SK-N-SH treated with all-trans-retinoic acid at 6 μM for 48 hours (cell line): ENCODE measurements at regions not wholly inside any gene's neighbourhood (a gene's known extent, or its start where the extent isn't known, plus 50 kb on each side); places are given as distances from the start of the nearest gene placed in this dataset.

Source experiments
- ATAC-seq: fragments of 200-7000 bp; cut with Tn5 transposase; 3 replicates; pipeline ENCODE4 v1.9.1; 2020; ENCODE audit warnings: mild to moderate bottlenecking, moderate library complexity
- ARNTL ChIP-seq: fragments of 450-650 bp; formaldehyde crosslinking; IDR thresholded peaks from 2 replicates; pipeline ENCODE4 v1.5.0; 2020; ENCODE audit warnings: low read depth, mild to moderate bottlenecking, moderate library complexity, borderline replicate concordance
- BACH2 ChIP-seq: fragments of 250-450 bp; sonication (Bioruptor Pico); IDR thresholded peaks from 2 replicates; pipeline ENCODE4 v1.9.0; 2021; ENCODE audit warnings: mild to moderate bottlenecking, borderline replicate concordance
- CREB5 ChIP-seq: fragments of 250-450 bp; sonication (Bioruptor Pico); IDR thresholded peaks from 2 replicates; pipeline ENCODE4 v1.5.1; 2020; ENCODE audit warnings: low read depth, mild to moderate bottlenecking, moderate library complexity
- CSDC2 ChIP-seq: fragments of 250-450 bp; sonication (Bioruptor Pico); IDR thresholded peaks from 2 replicates; pipeline ENCODE4 v1.5.0; 2020; ENCODE audit warnings: mild to moderate bottlenecking, moderate library complexity
- ESRRG ChIP-seq: fragments of 250-450 bp; sonication (Bioruptor Pico); IDR thresholded peaks from 2 replicates; pipeline ENCODE4 v1.6.1; 2021; ENCODE audit warnings: mild to moderate bottlenecking
- GLIS3 ChIP-seq: fragments of 250-450 bp; sonication (Bioruptor Pico); IDR thresholded peaks from 2 replicates; pipeline ENCODE4 v1.5.0; 2020; ENCODE audit warnings: mild to moderate bottlenecking, moderate library complexity
- OSR1 ChIP-seq: fragments of 250-450 bp; sonication (Bioruptor Pico); IDR thresholded peaks from 2 replicates; pipeline ENCODE4 v1.8.0; 2022; ENCODE audit warnings: moderate library complexity, mild to moderate bottlenecking, inconsistent platforms
- POU6F1 ChIP-seq: fragments of 250-450 bp; sonication (Bioruptor Pico); IDR thresholded peaks from 2 replicates; pipeline ENCODE4 v1.8.0; 2021; ENCODE audit warnings: low read depth, mild to moderate bottlenecking, moderate library complexity, borderline replicate concordance
- SNAI2 ChIP-seq: fragments of 250-450 bp; sonication (Bioruptor Pico); IDR thresholded peaks from 2 replicates; pipeline ENCODE4 v1.5.0; 2020; ENCODE audit warnings: mild to moderate bottlenecking, moderate library complexity
- TCF4 ChIP-seq: fragments of 250-450 bp; sonication (Bioruptor Pico); IDR thresholded peaks from 2 replicates; pipeline ENCODE4 v1.8.0; 2021; ENCODE audit warnings: mild to moderate bottlenecking, moderate library complexity, borderline replicate concordance
- ZC3H10 ChIP-seq: fragments of 250-450 bp; sonication (Bioruptor Pico); IDR thresholded peaks from 2 replicates; pipeline ENCODE4 v1.5.1; 2021; ENCODE audit warnings: mild to moderate bottlenecking, moderate library complexity
- ZFP3 ChIP-seq: fragments of 250-450 bp; sonication (Bioruptor Pico); IDR thresholded peaks from 2 replicates; pipeline ENCODE4 v1.5.0; 2020; ENCODE audit warnings: mild to moderate bottlenecking, moderate library complexity
- ZFP30 ChIP-seq: fragments of 450-650 bp; formaldehyde crosslinking; IDR thresholded peaks from 2 replicates; pipeline ENCODE4 v1.5.0; 2022; ENCODE audit warnings: mild to moderate bottlenecking, moderate library complexity
- ZNF70 ChIP-seq: fragments of 450-650 bp; formaldehyde crosslinking; IDR thresholded peaks from 2 replicates; pipeline ENCODE4 v1.5.0; 2020; ENCODE audit warnings: mild to moderate bottlenecking, moderate library complexity
- ZNF8 ChIP-seq: fragments of 450-650 bp; formaldehyde crosslinking; IDR thresholded peaks from 2 replicates; pipeline ENCODE4 v1.5.0; 2020; ENCODE audit warnings: mild to moderate bottlenecking, moderate library complexity
- TF ChIP-seq, protein P1 (sequence below): fragments of 250-450 bp; sonication (Bioruptor Pico); IDR thresholded peaks from 2 replicates; pipeline ENCODE4 v1.8.0; 2020; ENCODE audit warnings: mild to moderate bottlenecking, moderate library complexity, borderline replicate concordance
- TF ChIP-seq, protein P2 (sequence below): fragments of 250-450 bp; sonication (Bioruptor Pico); IDR thresholded peaks from 2 replicates; pipeline ENCODE4 v1.5.0; 2020; ENCODE audit warnings: mild to moderate bottlenecking, moderate library complexity

DNA sequence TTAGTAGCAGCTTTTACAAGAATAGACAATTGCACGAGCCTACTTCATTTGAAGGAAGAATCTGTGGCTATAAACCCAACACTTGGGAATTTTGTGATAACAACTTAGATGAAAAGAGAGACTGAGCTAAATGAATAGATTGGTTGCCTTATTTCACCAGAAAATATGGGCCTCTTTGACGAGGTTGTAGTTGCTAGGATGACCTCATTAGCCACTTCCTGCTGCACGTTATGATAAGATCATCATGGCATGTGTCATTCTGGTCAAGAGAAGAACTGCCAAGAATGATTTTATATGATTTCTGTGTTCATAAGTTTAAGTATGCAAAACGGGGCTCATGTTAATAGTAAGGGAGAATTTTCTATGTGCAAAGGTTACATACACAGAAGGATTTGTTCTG, 321.9 kb upstream of the GIMD1 start:
- peak; percentile 53; the same call in 2 of the 3 replicates for ATAC-seq
- no peak for TF ChIP-seq ZNF8 (CRISPR knock-in tag)
- no peak for TF ChIP-seq ZC3H10 (CRISPR knock-in tag)
- TF ChIP-seq TCF4 (CRISPR knock-in tag), result no peak
- TF ChIP-seq, protein P1, sequence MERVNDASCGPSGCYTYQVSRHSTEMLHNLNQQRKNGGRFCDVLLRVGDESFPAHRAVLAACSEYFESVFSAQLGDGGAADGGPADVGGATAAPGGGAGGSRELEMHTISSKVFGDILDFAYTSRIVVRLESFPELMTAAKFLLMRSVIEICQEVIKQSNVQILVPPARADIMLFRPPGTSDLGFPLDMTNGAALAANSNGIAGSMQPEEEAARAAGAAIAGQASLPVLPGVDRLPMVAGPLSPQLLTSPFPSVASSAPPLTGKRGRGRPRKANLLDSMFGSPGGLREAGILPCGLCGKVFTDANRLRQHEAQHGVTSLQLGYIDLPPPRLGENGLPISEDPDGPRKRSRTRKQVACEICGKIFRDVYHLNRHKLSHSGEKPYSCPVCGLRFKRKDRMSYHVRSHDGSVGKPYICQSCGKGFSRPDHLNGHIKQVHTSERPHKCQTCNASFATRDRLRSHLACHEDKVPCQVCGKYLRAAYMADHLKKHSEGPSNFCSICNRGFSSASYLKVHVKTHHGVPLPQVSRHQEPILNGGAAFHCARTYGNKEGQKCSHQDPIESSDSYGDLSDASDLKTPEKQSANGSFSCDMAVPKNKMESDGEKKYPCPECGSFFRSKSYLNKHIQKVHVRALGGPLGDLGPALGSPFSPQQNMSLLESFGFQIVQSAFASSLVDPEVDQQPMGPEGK (CRISPR knock-in tag), result no peak
- no peak for TF ChIP-seq GLIS3
- no peak for TF ChIP-seq ARNTL
- TF ChIP-seq ESRRG (CRISPR knock-in tag), result no peak
- TF ChIP-seq, protein P2, sequence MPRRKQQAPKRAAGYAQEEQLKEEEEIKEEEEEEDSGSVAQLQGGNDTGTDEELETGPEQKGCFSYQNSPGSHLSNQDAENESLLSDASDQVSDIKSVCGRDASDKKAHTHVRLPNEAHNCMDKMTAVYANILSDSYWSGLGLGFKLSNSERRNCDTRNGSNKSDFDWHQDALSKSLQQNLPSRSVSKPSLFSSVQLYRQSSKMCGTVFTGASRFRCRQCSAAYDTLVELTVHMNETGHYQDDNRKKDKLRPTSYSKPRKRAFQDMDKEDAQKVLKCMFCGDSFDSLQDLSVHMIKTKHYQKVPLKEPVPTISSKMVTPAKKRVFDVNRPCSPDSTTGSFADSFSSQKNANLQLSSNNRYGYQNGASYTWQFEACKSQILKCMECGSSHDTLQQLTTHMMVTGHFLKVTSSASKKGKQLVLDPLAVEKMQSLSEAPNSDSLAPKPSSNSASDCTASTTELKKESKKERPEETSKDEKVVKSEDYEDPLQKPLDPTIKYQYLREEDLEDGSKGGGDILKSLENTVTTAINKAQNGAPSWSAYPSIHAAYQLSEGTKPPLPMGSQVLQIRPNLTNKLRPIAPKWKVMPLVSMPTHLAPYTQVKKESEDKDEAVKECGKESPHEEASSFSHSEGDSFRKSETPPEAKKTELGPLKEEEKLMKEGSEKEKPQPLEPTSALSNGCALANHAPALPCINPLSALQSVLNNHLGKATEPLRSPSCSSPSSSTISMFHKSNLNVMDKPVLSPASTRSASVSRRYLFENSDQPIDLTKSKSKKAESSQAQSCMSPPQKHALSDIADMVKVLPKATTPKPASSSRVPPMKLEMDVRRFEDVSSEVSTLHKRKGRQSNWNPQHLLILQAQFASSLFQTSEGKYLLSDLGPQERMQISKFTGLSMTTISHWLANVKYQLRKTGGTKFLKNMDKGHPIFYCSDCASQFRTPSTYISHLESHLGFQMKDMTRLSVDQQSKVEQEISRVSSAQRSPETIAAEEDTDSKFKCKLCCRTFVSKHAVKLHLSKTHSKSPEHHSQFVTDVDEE (CRISPR knock-in tag), result no peak
- no peak for TF ChIP-seq ZFP3 (CRISPR knock-in tag)
- no peak for TF ChIP-seq SNAI2 (CRISPR knock-in tag)
- TF ChIP-seq CREB5 (CRISPR knock-in tag), result no peak
- TF ChIP-seq CSDC2, result no peak
- TF ChIP-seq, all 23 proteins: peak for 0

GRCh38 chr4:106687026-106687425, 318.4 kb upstream of the GIMD1 start:
- TF ChIP-seq POU6F1 (CRISPR knock-in tag) (no peak), ZNF70 (CRISPR knock-in tag) (no peak)
- ATAC-seq, result no peak

- TF ChIP-seq POU6F1 (CRISPR knock-in tag) (no peak), ZNF70 (CRISPR knock-in tag) (no peak)
- TF ChIP-seq, protein P1 (CRISPR knock-in tag), result no peak
- no peak for ATAC-seq
These were observed 312.9 kb upstream of the GIMD1 start for GRCh38 chr4:106681381-106681921.

DNA sequence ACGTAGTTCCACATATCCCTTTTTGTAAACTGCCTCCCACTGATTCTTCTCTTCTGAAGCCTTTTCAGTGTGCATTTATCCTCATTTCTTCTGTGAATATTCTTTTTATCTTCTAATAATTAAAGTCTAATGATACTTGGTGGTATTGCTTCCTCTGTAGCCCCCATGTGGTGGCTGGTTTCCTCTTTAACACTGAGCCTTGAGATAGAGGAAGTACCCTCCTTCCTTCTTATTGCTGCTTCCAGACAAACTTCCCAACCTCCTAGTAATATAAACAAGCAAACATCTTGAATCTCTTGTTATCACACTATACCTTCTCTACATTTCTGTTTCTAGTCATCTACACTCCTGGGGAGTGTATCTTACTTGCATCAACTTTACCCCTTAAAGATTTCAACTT, 310.5 kb upstream of the GIMD1 start:
- no peak for ATAC-seq
- TF ChIP-seq POU6F1 (CRISPR knock-in tag) (no peak), TCF4 (CRISPR knock-in tag) (no peak), ESRRG (CRISPR knock-in tag) (no peak), OSR1 (CRISPR knock-in tag) (no peak), SNAI2 (CRISPR knock-in tag) (no peak), ZC3H10 (CRISPR knock-in tag) (no peak), ARNTL (no peak), BACH2 (CRISPR knock-in tag) (no peak), CSDC2 (no peak), ZNF70 (CRISPR knock-in tag) (no peak), ZFP30 (no peak), GLIS3 (no peak)
- TF ChIP-seq, protein P2 (CRISPR knock-in tag), result no peak
